OCI-LY1 (cell line): ENCODE measurements at regions not wholly inside any gene's neighbourhood (a gene's known extent, or its start where the extent isn't known, plus 50 kb on each side); places are given as distances from the start of the nearest gene placed in this dataset.

Experiments used
- H2AFZ ChIP-seq: fragments of 200-600 bp; sonication (generic), shearing (Covaris generic); 2 replicates; pipeline ENCODE4 v1.6.0; 2014; ENCODE audit warnings: antibody characterized with exemption, mild to moderate bottlenecking, low read length
- H3F3A ChIP-seq: fragments of 200-600 bp; sonication (generic), shearing (Covaris generic); 2 replicates; pipeline ENCODE4 v1.6.0; 2014; ENCODE audit warnings: mild to moderate bottlenecking, antibody characterized with exemption, low read length, moderate library complexity; ENCODE audit not compliant: insufficient read depth
- H3K27ac ChIP-seq: fragments of 200-600 bp; sonication (generic); 2 replicates; pipeline ENCODE4 v1.5.1; 2014; ENCODE audit warnings: low read length, mixed run types, mild to moderate bottlenecking, low read depth; ENCODE audit not compliant: poor library complexity, severe bottlenecking
- H3K27me3 ChIP-seq: fragments of 200-600 bp; sonication (generic); 2 replicates; pipeline ENCODE4 v1.6.0; 2014; ENCODE audit warnings: antibody characterized with exemption, mild to moderate bottlenecking, low read length, moderate library complexity; ENCODE audit not compliant: insufficient read depth
- H3K36me3 ChIP-seq: fragments of 200-600 bp; sonication (generic); 2 replicates; pipeline ENCODE4 v1.6.1; 2014; ENCODE audit warnings: mild to moderate bottlenecking, antibody characterized with exemption, low read length, moderate library complexity, mixed read lengths; ENCODE audit not compliant: insufficient read depth
- H3K4me1 ChIP-seq: fragments of 200-600 bp; sonication (generic); 2 replicates; pipeline ENCODE4 v1.5.1; 2014; ENCODE audit warnings: mild to moderate bottlenecking, low read length, moderate library complexity; ENCODE audit not compliant: insufficient read depth, severe bottlenecking
- H3K4me2 ChIP-seq: fragments of 200-600 bp; sonication (generic), shearing (Covaris generic); 2 replicates; pipeline ENCODE4 v1.6.1; 2014; ENCODE audit warnings: low read length
- H3K4me3 ChIP-seq: fragments of 200-600 bp; sonication (generic); 2 replicates; pipeline ENCODE4 v1.5.1; 2014; ENCODE audit warnings: low read length, low read depth, mild to moderate bottlenecking, mixed read lengths; ENCODE audit not compliant: poor library complexity, severe bottlenecking
- H3K79me2 ChIP-seq: fragments of 200-600 bp; shearing (Covaris generic); 2 replicates; pipeline ENCODE4 v1.6.1; 2016; ENCODE audit warnings: mixed run types, low read length, mixed read lengths; ENCODE audit not compliant: insufficient read depth
- H3K9ac ChIP-seq: fragments of 200-600 bp; sonication (generic), shearing (Covaris generic); 2 replicates; pipeline ENCODE4 v1.6.1; 2014; ENCODE audit warnings: mild to moderate bottlenecking, low read length, mixed read lengths
- H3K9me2 ChIP-seq: fragments of 200-600 bp; sonication (generic), shearing (Covaris generic); 2 replicates; pipeline ENCODE4 v1.6.1; 2014; ENCODE audit warnings: low read depth, mild to moderate bottlenecking, low read length, mixed read lengths
- H3K9me3 ChIP-seq: fragments of 200-600 bp; shearing (Covaris generic); 2 replicates; pipeline ENCODE4 v1.6.1; 2014; ENCODE audit warnings: low read length, mixed read lengths
- H4K20me1 ChIP-seq: fragments of 200-600 bp; sonication (generic), shearing (Covaris generic); 2 replicates; pipeline ENCODE4 v1.6.0; 2016; ENCODE audit warnings: mild to moderate bottlenecking, low read length; ENCODE audit not compliant: insufficient read depth
- EZH2 ChIP-seq: fragments of 200-600 bp; sonication (generic), shearing (Covaris generic); IDR thresholded peaks from 2 replicates; pipeline ENCODE4 v1.8.0; 2017; ENCODE audit warnings: borderline replicate concordance, mixed run types, mild to moderate bottlenecking, antibody characterized with exemption, low read length, moderate library complexity, mixed read lengths
- TF ChIP-seq, protein P1 (sequence below): fragments of 200-600 bp; sonication (generic), shearing (Covaris generic); IDR thresholded peaks from 2 replicates; pipeline ENCODE4 v1.5.1; 2017; ENCODE audit warnings: mild to moderate bottlenecking, antibody characterized with exemption, low read length, moderate library complexity, mixed read lengths

- Histone ChIP-seq H4K20me1 (no peaks in the 10 kb centered on the region), H3K79me2 (no peaks in the 10 kb centered on the region), H3K4me3 (no peak overlapping the region), H2AFZ (no peak overlapping the region), H3K27ac (no peak overlapping the region), H3K4me1 (no peaks in the 10 kb centered on the region), H3K4me2 (no peak overlapping the region), H3K9me3 (no peaks in the 10 kb centered on the region), H3K27me3 (no peaks in the 10 kb centered on the region), H3K36me3 (no peaks in the 10 kb centered on the region), H3K9me2 (no peaks in the 10 kb centered on the region), H3K9ac (no peak overlapping the region), H3F3A (no peaks in the 10 kb centered on the region)
- no peak for TF ChIP-seq EZH2
- TF ChIP-seq, protein P1, sequence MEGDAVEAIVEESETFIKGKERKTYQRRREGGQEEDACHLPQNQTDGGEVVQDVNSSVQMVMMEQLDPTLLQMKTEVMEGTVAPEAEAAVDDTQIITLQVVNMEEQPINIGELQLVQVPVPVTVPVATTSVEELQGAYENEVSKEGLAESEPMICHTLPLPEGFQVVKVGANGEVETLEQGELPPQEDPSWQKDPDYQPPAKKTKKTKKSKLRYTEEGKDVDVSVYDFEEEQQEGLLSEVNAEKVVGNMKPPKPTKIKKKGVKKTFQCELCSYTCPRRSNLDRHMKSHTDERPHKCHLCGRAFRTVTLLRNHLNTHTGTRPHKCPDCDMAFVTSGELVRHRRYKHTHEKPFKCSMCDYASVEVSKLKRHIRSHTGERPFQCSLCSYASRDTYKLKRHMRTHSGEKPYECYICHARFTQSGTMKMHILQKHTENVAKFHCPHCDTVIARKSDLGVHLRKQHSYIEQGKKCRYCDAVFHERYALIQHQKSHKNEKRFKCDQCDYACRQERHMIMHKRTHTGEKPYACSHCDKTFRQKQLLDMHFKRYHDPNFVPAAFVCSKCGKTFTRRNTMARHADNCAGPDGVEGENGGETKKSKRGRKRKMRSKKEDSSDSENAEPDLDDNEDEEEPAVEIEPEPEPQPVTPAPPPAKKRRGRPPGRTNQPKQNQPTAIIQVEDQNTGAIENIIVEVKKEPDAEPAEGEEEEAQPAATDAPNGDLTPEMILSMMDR: no peak
Observed at GRCh38 chr18:78666666-78667335, 312.8 kb upstream of the SALL3 start.

DNA sequence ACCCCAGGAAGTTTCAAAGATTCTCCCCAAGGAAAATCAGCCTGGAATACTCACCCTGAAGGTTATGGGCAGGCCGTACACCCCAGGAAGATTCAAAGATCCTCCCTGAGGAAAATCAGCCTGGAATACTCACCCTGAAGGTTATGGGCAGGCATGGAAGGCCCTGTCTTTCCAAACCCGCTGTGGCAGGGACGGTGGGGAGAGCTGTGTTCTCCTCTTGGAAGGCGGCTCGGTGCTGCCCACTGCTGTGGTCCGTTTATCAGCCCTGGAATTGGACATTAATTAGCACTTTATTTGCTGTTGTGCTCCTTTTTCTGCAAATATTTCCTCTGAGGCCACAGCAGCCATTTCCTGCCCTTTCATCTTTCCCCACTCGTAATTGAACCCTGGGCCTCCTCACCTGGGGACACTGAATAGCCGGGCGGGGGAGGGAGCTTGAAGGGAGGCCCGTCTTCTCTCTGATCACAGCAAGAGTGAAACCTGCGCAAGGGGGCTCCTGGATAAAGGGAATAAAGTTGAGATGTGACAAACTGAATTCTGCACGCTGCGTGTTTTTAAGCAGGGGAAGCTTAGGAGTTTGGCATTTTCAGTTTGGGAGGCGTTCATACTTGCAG lies 308.7 kb upstream of the SALL3 start:
- no peaks in the 10 kb centered on the region for H3K79me2 ChIP-seq
- no peaks in the 10 kb centered on the region for H3K4me1 ChIP-seq
- no peak overlapping the region for H3K4me3 ChIP-seq
- 0 out of 2 replicates have a peak, but pooled peaks cover 9% of the 10 kb centered on the region for H3K27me3 ChIP-seq
- no peak overlapping the region for H3K9ac ChIP-seq
- no peak overlapping the region for H2AFZ ChIP-seq
- H3F3A ChIP-seq: no peaks in the 10 kb centered on the region
- H3K27ac ChIP-seq: no peak overlapping the region
- H3K36me3 ChIP-seq: no peaks in the 10 kb centered on the region
- no peaks in the 10 kb centered on the region for H4K20me1 ChIP-seq
- TF ChIP-seq EZH2: no peak
- TF ChIP-seq, protein P1: no peak
- no peaks in the 10 kb centered on the region for H3K9me3 ChIP-seq
- no peak overlapping the region for H3K4me2 ChIP-seq
- H3K9me2 ChIP-seq: no peaks in the 10 kb centered on the region

DNA sequence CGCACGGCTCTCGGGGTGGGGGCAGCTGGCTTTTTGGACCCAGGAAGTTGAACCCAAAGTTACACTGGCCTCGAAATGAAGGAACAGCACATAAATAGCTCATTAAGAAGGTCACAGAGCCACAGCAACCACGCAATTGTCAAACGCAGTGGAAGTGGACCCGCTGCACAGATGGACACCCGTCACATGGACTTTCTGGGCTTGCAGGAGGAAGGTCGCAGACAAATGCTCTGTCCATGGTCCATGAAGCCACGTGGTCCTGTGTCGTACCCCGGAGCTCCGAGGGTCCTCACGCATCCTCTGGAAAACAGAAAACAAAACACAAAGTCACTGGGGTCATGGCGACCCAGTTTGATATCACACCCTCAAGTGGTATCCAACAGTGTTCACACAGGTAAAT lies 308.1 kb upstream of the SALL3 start:
- no peaks in the 10 kb centered on the region for H3K4me1 ChIP-seq
- no peak overlapping the region for H3K4me3 ChIP-seq
- no peak overlapping the region for H3K9ac ChIP-seq
- H3K27me3 ChIP-seq: 0 out of 2 replicates have a peak, but pooled peaks cover 9% of the 10 kb centered on the region
- no peak overlapping the region for H2AFZ ChIP-seq
- H3K27ac ChIP-seq: no peak overlapping the region
- H3K79me2 ChIP-seq: no peaks in the 10 kb centered on the region
- H3K9me2 ChIP-seq: no peaks in the 10 kb centered on the region
- no peaks in the 10 kb centered on the region for H4K20me1 ChIP-seq
- H3K4me2 ChIP-seq: no peak overlapping the region
- H3F3A ChIP-seq: no peaks in the 10 kb centered on the region
- TF ChIP-seq, protein P1: no peak
- no peak for TF ChIP-seq EZH2
- no peaks in the 10 kb centered on the region for H3K9me3 ChIP-seq
- no peaks in the 10 kb centered on the region for H3K36me3 ChIP-seq
